GM18508 (cell line): ENCODE measurements at regions not wholly inside any gene's neighbourhood (a gene's known extent, or its start where the extent isn't known, plus 50 kb on each side); places are given as distances from the start of the nearest gene placed in this dataset.

Source experiments
- ATAC-seq: cut with Tn5 transposase; IDR thresholded peaks from one replicate; pipeline ENCODE4 v1.9.1; 2021; ENCODE audit warnings: moderate number of reproducible peaks; ENCODE audit not compliant: insufficient read depth, unreplicated experiment

DNA sequence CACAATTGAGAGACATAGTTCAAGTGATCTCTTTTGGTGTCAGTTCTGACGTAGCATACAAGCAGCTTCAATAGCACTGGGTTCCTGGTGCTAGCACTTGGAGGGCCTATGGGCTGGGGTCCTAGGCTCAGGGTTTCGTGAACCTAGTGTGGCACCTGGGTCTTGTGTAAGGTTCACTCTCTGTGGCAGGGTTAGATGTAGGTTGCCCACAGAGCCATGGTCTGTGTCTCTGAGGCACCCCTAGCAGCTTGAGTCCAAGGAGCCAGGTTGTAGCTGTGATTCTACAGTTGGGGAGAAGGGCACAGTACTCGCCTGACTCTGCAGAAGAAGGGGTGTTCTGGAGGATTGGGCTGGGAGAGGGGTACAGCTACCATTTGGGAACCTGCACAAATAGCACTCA, 282.6 kb upstream of the LRRC3B start:
- ATAC-seq, result no peak

DNA sequence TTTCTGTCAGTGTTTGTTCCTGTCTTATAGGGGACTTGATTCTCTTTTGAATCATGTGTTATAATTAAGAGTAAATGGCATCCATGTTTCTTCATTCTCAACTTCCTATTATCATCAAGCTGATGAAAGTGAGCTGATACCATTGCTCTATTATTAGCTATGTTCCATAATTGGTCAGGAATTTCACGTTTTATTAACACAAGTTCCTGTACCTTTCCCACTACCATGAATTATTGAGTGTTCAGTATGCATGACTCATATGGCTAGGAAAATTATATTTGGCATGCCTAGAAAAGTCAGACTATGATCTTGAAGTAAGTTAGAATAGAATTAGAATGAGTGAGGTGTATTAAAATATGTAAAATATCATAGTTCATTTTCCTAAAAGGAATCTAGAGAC, 278.9 kb upstream of the LRRC3B start:
- no peak for ATAC-seq

DNA sequence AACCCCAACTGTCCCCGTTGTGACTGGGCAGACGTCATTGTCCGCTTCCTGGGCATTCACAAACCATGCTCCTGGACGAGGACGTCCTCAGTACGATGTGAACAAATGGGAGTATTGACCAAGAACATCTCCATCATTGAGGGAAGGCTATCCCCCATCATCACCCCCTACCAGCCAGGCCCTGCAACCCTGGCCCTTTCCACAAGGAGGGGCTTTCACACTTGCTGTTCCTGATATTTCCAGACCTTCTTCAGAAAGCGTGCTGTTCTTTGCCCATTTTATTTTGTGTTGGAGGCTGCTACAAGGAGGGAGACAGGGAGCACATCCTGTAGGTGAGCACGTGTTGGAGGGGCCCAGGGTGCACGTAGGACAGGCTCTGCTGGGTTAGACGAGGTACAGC, 277.0 kb upstream of the LRRC3B start:
- ATAC-seq, result no peak

DNA sequence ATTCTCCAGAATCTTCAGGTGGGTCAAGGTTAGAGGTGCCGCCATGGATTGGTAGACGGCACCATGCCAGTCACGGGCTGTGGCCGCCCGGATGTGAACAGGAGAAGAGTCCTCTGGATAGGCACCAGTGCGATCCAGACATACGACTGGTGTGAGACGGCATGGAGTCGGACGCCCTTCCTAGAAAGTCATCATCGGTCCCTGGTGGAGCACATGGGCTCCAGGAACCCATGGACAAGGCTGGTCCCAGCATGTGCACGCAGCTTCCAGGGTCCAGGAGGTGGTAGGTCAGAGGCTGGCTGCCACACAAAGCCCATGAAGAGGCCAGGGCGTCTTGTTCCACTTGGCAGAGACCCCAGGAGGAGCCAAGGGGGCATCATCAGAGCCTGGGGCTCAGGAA, 276.1 kb upstream of the LRRC3B start:
- no peak for ATAC-seq

DNA sequence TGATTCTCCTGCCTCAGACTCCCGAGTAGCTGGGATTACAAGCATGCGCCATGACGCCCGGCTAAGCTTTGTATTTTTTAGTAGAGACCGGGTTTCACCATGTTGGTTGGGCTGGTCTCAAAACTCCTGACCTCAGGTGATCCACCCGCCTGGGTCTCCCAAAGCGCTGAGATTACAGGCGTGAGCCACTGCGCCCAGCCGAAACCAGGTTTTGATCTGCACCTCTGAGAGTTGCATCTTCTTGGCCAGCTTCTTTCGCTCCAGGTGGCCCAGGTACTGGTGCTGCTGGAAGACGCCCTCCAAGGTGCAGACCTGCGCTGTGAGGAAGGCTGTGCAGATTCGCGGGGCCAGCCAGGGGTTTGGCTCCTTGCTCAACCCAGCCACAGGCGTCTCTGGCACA, 275.4 kb upstream of the LRRC3B start:
- no peak for ATAC-seq

DNA sequence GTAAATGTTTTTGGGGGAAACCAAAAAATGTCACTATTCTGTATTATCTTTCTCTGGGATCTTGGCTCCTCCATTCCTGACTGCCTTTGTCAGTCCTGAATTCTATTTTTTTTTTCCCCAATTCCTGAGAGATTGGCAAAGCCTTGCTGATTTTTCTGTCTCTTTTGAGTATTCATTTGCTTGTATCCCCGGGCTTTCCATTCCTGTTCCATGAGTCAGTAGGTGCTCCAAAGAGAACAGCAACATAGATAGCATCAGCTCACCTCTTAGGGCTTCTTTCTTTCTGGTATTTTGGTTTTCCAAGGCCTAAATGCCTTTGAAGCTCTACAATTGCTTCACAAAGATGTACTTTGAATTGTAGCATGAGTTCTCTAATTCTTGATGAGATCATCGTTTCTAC, 271.7 kb upstream of the LRRC3B start:
- ATAC-seq, result no peak

DNA sequence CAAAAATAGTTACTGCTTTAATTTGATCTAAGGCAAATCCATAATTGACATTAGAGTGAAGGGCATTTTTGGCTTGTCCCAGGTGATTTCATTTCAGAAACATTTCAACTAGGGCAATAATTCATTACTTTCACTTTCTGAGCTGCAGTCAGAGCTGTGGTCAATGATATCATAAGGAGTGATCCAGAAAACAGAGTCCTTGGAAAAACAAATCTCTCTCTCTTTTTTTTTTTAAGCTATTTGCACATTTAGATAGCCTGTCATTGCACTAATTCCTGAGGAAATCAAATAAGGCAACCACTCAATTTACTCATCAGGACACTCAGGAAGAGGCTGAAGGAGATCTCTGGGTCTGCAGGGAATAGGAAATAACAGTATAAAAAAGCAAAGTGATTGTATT, 269.5 kb upstream of the LRRC3B start:
- ATAC-seq, result no peak

DNA sequence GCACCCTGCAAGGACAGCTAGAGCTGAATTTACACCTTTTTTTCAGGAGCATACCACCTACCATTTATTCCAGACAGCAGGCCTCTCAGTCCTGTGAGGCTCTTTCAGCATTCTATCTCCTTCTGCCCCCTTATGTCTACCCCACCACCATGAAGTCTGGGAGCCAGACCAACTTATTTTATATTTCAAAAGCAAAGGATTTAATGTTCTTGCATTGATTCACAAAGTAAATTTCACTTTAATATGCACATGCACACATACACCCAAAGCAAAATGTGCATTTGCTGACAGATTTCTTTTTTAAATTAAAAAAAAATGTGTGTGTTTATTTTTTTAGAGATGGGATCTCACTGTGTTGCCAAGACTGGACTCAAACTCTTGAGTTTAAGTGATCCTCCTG, 264.2 kb upstream of the LRRC3B start:
- no peak for ATAC-seq

DNA sequence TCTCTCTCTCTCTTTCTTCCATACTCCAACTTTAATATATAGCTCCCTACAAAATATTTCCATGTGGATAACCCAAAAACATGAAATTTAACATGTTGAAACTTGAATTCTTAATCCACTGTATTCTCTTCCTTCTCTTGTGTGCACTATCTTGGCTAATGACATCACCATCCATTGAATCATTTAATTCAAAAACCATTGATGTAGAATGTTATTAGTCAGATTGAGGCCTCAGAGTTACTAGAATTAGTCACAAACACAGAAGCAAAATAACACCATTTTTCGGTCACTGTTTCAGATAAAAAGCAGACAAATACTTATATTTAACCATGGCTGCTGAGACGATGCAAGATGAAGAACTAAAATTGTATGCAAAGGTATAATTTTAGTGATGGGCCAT, 256.9 kb upstream of the LRRC3B start:
- no peak for ATAC-seq

DNA sequence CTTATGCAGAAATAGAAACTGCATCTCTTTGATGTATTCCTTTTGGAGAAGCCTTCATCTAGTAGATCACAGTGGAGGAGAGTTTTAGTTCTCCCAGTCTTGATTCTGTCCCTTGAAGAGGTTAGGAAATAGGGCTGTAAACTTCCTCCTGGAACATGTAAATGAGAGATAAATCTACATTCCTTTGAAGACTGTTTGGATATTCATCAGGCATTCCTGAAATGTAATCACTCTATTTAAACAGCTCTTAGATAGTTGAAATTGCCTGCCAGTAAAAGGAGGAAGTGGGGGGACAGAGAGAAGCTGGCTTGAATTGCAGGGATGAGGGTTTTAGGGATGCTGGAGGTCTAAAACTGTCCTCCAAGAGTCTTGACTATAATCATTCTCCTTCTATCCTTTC, 254.3 kb upstream of the LRRC3B start:
- ATAC-seq, result no peak

DNA sequence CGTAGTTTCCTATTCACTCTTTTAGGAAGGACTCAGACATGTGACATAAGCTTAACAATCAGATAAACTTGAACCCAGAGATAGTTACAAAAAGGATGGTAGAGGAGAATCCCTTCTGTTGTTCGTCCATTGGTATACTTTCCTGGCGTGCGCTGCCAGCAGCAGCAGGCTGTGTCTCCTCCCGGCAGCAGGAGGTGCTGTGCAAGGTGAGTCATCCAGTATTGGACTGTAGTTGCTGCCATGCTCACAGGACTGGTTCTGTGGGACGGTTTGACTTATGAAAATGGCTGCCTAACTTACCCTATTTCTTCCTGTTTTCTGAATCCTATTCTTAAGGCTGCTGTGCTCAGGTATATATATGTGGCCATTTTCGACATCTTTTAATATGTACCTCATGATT, 253.4 kb upstream of the LRRC3B start:
- no peak for ATAC-seq

DNA sequence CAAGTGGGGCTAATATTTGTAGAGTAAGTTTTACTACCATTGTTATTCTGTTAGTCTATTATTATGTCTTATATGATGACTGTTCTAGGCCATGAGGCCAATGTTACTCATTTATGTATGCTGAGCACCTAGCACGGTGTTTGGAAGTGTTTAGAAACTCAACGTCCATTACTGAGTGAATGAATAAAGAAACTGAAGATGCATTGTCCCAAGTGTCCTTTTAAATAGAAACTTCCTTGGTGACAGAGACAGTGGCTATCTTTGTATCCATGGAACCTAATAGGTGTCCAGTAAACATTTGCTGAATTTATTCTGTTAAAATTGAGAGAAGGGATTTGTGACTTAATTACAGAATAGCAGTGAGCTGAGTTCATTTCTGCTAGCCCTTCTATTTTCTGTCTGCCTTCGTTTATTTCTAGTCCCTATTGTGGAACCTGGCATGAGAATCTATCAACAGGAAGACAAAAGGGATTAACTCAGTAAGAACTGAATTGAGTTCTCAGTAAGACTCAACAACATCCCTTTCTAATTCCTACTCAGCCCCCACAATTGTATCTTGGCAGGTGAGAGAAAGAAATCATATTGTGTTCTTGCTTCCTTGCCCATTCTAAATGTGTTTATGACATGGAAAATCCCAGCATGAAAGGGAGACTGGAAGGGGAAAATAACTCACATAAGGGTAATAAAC, 246.6 kb upstream of the LRRC3B start:
- no peak for ATAC-seq

DNA sequence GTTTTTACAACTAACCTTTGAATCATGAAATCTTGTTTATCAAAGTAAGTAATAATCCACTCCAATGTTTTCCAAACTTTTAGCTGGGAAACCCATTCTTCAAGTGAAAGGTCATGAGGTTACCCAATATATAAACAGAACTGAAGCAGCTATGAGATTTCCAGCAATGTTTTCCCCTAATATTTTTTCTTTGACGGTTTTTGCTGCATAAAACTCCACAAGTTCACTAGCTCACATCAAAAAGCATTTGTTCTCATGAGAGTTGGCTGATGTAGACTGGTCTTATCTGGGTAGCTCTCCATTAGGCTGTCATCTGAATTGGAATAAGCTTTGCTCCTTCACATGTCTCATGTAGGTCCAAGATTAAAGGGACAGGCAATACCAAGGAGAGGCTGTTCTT, 241.2 kb upstream of the LRRC3B start:
- ATAC-seq, result no peak

DNA sequence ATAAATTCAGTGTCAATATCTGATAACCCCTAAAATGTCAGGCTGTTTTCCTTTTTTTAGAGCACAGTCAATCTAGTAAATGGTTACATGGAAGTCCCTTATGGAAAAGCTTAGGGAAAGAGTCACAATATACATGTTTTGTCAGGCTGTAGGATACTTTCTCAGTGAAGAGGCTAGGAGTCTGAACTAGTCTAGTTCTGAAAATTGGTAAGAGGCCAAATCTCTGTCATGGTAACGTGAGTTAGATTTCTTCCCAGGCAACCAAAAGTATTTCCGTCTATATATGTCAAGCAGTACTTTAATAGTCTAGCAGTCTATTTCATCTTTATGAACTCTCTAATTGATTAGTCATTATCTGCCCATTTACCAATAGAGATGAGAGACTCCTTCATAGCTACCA, 215.9 kb upstream of the LRRC3B start:
- ATAC-seq, result no peak

DNA sequence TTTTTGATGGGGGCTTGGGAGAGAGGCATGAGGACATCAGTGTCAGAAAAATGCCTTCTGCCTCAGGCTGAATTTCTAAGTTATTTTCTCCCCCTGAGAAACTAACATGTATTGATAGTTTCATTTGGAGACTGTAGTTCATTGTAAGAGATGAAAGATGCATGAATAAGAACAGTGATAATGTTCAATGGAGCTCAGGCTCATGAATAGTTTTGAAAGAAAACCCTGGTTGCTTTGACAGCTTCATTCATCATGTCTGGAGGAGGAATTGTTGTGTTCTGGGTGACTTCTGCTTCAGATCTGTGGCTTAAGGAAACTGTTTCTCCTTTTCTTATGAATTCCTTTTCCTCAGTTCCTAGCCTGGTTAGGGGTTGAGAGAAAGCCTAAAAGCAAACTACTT, 204.0 kb upstream of the LRRC3B start:
- ATAC-seq, result no peak

DNA sequence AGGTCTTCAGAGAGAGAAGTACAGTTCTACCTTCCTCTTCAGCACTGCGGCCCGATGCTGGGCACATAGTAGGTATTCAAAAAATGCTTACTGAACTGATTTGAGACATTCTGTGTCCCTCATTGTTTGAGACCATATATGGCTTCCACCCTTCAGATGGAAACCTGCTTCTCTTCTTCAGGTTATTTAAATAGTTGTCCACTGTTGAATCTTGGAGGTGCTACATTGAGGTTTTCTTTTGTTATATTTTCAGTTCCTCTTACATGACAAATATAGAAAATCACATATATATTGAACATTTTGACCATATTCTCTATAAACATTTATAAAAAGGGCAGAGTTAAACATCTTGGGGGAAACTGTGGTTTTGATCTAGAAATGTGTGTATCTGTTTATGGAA, 200.2 kb upstream of the LRRC3B start:
- peak; percentile 57 for ATAC-seq

DNA sequence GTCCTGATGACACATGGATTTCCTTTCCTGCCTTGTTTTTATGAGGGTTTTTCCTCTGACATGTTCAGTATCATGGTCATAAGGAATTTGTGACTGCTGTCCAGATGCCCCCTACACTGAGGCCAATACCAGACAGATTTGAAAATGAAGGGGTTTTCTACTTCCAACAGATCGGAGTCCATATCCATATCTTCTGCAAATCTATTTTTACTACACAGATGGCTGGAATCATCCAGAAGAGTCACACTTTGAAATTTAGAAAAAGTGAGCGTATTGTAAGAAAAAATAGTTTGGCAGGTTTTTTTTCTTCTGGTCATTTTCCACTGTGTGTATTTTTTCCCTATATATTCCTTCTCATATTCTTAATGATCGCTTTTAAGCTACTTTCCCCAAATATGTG, 197.5 kb upstream of the LRRC3B start:
- ATAC-seq, result no peak

DNA sequence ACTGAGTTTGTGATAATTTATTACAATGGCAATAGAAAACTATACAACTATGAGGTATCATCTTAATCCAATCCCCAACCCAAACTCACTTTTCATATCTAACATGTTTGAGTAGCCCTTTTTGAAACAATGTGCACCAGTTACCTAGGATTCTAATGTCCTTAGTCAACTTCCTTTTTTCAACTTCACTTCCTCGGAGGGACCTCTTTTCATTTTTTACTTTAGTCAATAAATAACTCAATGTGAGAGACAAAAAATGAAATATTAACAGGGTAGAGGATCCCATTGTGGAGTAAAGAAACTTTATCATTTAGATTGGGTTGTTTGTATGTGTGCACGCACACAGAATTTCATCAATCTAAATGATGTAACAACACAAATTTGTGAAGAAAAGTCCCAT, 193.6 kb upstream of the LRRC3B start:
- no peak for ATAC-seq

DNA sequence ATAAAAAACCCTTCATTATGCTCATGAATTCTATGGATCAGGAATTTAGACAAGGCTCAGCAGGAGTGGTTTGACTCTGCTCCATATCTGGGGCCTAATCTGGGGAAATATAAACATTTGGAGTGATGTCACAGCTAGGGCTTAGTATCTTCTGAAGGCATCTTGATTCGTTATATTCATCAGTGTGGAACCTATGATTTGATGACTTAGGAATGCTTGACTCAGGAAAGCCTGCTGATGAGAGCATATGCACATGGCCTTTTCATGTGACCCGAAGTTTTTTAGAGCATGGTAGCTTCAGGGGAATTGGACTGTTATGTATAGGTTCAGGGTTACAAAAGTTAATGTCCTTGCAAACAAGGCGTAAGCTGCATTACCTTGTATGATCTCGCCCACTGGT, 184.9 kb upstream of the LRRC3B start:
- ATAC-seq, result no peak

DNA sequence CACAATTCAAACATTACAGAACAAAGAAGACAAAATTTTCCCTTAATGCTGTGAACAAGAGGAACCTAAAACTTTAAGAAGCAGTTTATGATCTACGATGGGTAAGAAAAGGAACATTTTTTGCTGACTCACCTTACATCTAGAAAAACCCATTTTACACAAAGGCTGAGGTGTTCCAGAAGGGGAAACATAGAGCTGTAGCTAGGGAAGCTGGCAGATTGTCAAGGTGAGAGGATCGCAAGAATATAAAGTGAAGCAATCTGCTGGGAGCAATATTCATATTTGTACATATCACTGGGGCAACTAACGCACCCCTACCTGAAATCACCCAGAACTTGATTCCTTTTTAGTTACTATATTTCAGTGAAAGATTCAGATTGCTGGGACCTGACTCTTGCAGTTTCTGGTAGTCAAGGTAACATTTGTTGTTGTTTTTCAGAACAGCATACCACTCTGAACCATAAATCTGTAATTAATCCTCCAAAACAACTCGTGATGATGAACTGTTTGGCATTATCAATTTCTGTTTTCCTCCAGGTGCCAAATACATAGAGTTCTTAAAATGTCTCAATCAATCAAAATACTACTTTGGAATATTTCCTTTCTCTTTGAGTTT, 184.1 kb upstream of the LRRC3B start:
- no peak for ATAC-seq

DNA sequence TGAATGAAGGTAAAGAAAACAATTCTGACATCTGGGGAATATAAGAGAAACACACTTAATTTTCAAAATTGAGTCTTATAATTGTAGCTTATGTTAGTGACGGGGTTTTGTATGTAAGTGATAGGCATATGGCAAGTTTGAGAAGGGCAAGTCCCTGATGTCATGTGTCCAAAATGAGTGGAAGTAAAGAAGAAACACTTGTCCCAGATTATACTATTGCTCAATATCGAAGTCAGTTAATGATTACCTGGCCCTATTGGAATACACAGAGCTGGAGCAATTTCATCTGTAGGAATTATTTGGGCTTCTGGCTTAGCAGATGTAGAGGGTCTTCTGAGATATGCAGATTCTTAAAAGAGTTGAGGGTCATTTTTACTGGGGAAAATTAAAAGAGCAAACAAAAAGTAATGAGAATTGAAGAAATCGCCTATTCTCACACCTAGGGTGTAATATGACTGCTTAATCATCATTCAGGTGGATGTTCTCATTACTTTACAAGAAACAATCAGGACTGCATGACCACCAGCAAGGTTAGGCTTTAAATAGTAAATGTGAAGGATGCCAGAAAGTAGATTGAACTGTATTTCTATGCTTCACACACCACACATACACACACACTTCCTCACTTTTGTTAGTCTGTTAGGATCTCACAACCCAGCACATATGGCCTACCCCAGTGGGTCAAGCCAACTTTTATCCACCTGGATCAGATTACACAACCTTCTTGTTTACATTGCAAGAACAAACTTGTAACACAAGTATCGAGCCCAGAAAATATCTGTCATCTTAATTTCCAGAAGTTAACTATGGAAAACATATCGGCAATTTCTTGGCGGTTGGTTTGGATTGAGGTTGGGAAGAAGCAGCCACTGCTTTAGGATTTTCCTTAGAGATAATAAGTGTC, 183.3 kb upstream of the LRRC3B start:
- ATAC-seq, result no peak

DNA sequence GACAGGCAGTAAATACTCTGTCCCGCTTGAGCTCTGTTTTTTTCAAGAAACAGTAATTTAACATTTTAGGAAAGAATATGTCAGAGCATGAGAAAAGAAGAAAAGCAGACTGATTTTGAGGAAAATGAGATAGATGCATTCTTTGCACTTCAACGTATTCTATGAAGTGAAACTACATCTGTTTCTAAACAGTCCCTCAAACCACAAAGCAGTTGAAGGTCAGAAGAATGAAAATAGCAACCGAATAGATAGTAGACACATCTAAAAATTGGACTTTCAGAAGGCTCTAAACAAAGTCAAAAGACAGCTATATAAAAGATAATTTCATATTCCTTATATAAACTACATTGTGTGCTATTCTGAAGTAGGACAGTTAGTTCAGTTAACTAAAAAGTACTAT, 172.6 kb upstream of the LRRC3B start:
- ATAC-seq, result no peak
